Mesodermal cell (in vitro differentiated cells): ENCODE measurements at regions not wholly inside any gene's neighbourhood (a gene's known extent, or its start where the extent isn't known, plus 50 kb on each side); places are given as distances from the start of the nearest gene placed in this dataset.

ENCODE experiments used
- H3K27ac ChIP-seq: 2 replicates; pipeline ENCODE4 v1.7.0; 2013; ENCODE audit warnings: mild to moderate bottlenecking, low read depth, low read length, moderate library complexity; ENCODE audit not compliant: severe bottlenecking
- H3K36me3 ChIP-seq: 2 replicates; pipeline ENCODE4 v1.7.1; 2013; ENCODE audit warnings: mild to moderate bottlenecking, low read length, moderate library complexity; ENCODE audit not compliant: control insufficient read depth, insufficient read depth
- H3K4me1 ChIP-seq: one replicate; pipeline ENCODE4 v1.7.1; 2013; ENCODE audit warnings: mild to moderate bottlenecking, low read length; ENCODE audit not compliant: insufficient read depth, control insufficient read depth, poor library complexity, severe bottlenecking
- H3K4me3 ChIP-seq: 2 replicates; pipeline ENCODE4 v1.7.0; 2013; ENCODE audit warnings: low read length, control low read depth, mild to moderate bottlenecking; ENCODE audit not compliant: insufficient read depth, poor library complexity, severe bottlenecking; ENCODE audit errors: extremely low read depth
- H3K9me3 ChIP-seq: 2 replicates; pipeline ENCODE4 v1.7.1; 2013; ENCODE audit warnings: mild to moderate bottlenecking, low read length, moderate library complexity; ENCODE audit not compliant: control insufficient read depth
- WGBS, 2 experiments: methylation state at CpG; one replicate each; pipeline ENCODE4 v1.1.5; 2013; ENCODE audit warnings: missing lambda C conversion rate in 2 of 2; ENCODE audit not compliant: insufficient coverage in 2 of 2; 5-methylcytosine and 5-hydroxymethylcytosine counted together

DNA sequence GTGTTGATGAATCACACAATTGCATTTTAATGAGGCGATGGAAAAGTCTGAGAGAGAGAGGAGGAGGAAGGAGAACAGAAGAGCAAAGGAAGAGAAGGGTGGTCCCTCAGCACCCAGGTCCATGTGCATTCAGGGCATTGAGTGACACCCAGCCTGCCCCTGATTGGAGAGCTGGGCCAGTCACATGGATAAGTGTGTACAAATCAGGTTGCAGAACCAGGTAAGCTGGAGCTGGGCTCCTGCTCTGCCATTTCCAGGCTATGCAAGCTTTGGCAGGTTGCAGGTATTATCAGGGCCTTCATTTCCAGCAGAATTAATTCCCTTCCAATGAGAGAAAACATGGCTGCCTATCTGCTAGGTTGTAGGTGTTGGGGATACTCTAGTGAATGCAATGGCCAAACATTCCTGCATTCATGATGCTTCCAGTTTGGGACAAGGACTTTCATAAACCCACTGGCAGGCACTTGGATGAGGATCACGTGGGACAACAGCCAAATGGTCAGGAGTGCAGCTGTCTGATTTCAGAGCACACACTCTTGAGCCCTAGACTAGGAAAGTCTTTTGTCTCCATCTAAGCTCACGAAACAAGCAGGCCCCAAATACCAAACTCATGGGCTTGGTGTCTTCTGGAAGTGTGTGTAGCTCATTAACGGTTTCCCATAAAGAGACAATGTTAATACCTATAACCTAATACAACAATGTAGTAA, 577.9 kb upstream of the CDH5 start:
- Histone ChIP-seq H3K4me1 (no peaks in the 10 kb centered on the region), H3K36me3 (no peaks in the 10 kb centered on the region), H3K9me3 (no peaks in the 10 kb centered on the region), H3K4me3 (no peak overlapping the region), H3K27ac (no peak overlapping the region)
- WGBS, 2 experiments: 93 to 94% methylated on average over 2 to 3 of the region's 4 CpGs

DNA sequence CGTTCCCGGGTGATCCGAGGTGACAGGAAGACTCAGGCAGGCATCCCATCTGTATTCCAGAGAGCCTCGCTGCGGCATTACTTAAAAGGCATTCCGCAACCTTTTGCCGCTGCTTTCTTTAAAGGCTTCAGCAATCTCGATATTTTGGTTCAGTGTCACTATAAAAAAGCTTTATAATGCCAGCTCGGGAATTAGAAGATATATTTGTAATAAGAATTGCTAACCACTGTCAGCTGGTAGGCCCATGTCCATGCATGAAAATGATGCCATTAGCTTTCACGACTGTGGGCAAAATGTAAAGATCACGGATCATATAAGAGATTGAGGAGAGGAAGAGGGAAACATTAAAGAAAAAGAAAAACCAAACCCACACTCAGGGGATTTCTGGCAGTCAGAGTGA, 578.6 kb upstream of the CDH5 start:
- Histone ChIP-seq H3K4me3 (no peak overlapping the region), H3K36me3 (no peaks in the 10 kb centered on the region), H3K27ac (no peak overlapping the region), H3K9me3 (no peaks in the 10 kb centered on the region), H3K4me1 (peaks cover 2% of the 10 kb centered on the region)
- WGBS, 2 experiments: 94 to 97% methylated on average over 9 to 10 of the region's 11 CpGs

DNA sequence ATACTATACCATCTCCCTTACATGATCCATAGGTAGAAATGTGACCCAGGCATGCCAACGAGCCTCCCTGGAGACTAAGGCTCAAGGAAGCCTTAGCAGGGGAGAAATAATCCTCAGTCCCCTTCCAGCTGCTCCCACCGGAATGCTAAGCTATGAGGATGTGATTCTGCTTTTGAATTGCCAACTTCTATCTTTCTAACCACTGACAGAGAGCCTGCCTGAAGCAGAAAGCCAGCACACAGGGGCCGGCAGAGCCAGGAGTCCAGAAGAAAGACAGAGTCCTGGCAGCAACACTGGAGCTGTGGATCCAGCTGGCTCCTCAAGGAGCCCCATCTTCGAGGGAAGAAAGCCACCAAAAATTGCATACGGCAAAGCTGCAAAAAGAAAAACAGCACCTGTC, 579.6 kb upstream of the CDH5 start:
- peaks cover 3% of the 10 kb centered on the region for H3K4me1 ChIP-seq
- 0% methylated on average over 1 of the region's 5 CpGs for WGBS, 2 experiments

DNA sequence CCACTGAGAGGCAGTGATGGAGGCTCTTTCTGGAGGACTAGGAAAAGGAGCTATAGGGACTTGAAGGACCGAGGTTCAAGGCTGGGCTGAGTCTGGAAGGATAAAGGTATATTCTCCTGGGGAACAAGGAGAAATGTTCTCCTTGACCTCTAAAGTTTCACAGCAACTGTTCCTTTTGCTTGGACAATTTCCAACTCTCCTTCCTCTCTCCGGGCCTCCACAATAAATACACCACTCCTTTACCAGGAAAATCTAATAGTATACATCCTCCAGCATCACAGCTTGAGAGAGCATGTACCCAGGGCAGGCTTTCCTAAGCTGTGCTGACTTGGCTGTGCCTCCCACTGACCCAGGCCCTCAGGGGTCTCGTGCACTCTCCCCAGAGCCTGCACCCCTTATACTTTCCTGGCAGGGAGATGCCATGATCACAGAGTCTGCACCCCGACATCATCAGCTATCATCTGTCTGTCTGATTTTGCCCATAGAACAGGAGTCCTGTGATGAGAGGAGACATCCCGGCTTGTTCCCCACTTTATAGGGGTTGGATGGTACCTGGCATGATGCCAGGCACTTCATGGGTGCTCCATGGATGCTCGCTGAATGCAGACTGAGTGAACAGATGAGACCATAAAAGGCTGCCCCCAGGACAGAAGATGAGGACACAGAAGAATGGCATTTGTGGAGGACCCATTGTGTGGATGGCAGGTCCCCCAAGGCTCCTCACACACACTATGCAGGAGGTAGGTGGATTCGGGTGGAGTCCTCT, 582.6 kb upstream of the CDH5 start:
- no peaks in the 10 kb centered on the region for H3K9me3 ChIP-seq
- H3K27ac ChIP-seq: no peak overlapping the region
- H3K36me3 ChIP-seq: no peaks in the 10 kb centered on the region
- H3K4me1 ChIP-seq: peaks cover 3% of the 10 kb centered on the region
- 58 to 65% methylated on average over 5 of the region's 7 CpGs for WGBS, 2 experiments
- H3K4me3 ChIP-seq: no peak overlapping the region

More for the DNA sequence above, 579.6 kb upstream of the CDH5 start:
- H3K36me3 ChIP-seq: no peaks in the 10 kb centered on the region
- no peaks in the 10 kb centered on the region for H3K9me3 ChIP-seq
- no peak overlapping the region for H3K27ac ChIP-seq
- no peak overlapping the region for H3K4me3 ChIP-seq

DNA sequence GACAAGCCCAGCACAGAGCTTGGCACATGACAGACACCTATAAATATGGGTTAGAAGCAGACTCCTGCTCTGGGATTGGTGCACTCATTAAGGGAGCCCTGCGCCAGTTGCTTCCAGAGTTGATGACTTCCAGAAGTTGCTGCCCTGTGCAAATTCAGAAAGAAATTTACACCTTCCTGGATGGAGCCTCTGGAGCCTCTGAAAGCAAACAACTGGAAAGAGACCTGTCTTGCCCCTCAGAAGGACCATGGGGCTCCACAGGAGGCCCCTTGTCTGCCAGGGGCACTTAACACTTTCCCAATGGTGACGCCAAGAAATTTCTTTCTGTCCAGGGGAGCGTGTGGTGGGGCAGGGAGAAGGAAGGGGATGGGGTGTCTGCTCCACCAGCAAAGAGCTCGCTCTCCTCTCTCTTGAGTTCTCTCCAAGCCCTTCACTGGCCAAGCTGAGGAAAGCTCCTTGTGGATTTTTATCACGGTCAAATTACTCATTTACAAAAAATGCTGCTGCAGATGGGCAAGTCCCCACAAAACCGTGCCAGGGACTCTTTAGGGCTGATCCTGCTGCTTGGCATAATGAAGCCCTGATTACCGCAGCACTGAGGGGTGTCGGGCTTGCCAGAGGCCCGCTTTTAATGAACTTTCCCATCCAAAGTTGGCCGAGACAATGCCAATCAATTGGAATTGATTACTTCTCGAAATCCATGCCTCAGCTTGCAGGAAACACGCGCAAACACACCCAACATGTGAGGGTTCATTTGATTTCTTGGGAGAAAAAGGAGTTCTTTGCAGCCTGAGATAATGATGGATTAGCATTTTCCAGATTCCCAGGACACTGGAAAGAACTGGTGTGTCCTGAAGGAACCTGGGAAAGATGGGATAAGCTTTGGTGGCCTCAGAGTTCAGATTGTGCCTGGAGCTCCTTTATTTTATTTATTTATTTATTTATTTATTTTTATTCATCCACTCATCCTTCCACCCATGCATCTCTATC, 583.6 kb upstream of the CDH5 start:
- H3K9me3 ChIP-seq: no peaks in the 10 kb centered on the region
- H3K4me3 ChIP-seq: no peak overlapping the region
- 81 to 86% methylated on average over 11 to 12 of the region's 13 CpGs for WGBS, 2 experiments
- no peak overlapping the region for H3K27ac ChIP-seq
- H3K36me3 ChIP-seq: no peaks in the 10 kb centered on the region
- H3K4me1 ChIP-seq: peaks cover 3% of the 10 kb centered on the region

DNA sequence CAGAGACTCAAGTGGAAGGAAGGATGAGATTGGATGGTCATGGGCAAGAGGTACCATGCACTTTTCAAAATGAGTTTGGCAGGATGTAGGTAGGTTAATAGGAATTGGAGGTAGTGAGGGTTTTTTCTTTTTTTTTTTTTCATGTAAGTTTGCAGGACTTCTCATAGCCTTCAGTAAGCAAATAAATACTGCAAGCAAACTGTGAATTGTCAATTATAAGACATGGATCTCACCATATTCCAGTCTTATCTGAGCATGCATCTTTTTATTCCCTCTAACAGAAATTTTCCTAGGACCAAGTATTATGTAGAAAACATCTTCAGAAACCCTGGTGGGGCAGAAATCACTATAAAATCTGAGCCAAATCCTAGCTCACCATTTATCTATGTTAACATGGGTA, 584.6 kb upstream of the CDH5 start:
- Histone ChIP-seq H3K27ac (no peak overlapping the region), H3K4me1 (peaks cover 3% of the 10 kb centered on the region), H3K4me3 (no peak overlapping the region), H3K36me3 (no peaks in the 10 kb centered on the region), H3K9me3 (peaks cover 8% of the 10 kb centered on the region)

DNA sequence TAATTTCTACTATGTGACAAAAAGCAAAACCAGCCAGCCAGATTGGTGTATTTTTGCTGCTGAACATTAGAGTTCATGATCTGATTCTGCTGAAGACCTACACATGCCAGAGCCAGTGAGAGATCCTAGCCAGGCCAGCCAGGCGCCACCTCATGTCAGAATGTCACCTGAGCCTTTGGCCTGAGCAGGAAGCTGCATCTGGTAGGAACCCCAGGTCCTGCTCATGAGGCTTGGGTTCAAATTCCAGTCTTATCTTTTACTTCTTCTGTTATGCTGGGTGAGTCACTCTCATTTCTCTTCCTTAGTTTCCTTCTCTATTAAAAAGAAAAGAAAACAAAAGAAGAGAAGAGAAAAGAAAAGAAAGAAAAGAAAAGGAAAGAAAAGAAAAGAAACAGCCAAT, 585.1 kb upstream of the CDH5 start:
- H3K36me3 ChIP-seq: no peaks in the 10 kb centered on the region
- 88 to 100% methylated on average over 1 of the region's 1 CpG for WGBS, 2 experiments
- no peak overlapping the region for H3K27ac ChIP-seq
- H3K4me1 ChIP-seq: peaks cover 3% of the 10 kb centered on the region
- H3K4me3 ChIP-seq: no peak overlapping the region
- peaks cover 13% of the 10 kb centered on the region for H3K9me3 ChIP-seq

DNA sequence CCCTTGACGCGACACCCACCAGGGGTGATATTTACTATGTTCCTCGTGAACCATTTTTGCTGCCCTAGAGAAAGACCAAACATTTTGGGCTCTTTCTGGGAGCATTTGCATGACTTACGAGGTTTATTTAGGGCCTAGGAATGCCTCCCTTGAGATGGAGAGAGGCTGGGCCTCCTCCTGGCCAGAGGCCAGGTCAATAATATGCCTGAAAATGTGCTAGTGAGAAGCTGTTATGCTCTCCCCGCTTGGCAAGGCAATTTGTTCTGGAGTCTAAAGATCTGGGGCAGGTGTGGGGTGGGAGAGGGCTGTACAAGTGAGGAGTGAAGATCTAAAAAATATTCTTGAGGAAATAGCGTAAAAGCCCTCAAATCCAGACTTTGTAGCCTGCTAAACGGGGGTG, 587.3 kb upstream of the CDH5 start:
- WGBS, 2 experiments: 93 to 97% methylated on average over 6 to 7 of the region's 7 CpGs
- Histone ChIP-seq H3K4me1 (peaks cover 3% of the 10 kb centered on the region), H3K4me3 (no peak overlapping the region), H3K27ac (no peak overlapping the region), H3K36me3 (no peaks in the 10 kb centered on the region), H3K9me3 (peaks cover 21% of the 10 kb centered on the region)

DNA sequence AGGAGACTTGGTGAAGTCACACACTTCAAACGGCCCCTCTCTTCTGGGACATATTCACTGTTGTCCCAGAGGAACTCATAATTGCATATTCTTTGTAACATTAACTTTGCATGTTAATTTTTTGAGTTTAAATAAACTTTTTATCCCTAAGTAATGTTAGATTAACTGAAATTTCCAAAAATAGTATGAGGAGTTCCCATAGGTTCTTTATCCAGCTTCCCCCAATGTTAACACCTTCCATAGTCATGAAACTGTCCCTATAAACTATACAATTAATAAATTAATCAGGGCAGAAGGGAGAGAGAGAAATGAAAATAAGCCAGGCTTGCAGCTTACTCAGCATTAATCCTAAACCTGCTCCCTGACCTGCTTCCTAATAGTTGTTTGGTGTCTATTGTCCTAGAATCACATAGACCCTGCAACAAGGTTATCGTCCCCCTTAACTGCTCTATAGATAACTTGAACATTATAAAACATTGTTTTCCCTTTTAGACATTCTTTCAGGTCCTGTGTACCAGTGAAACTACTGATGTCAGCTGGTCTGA, 589.8 kb upstream of the CDH5 start:
- WGBS, 2 experiments: 100% methylated on average over 1 of the region's 2 CpGs; no CpG with 5 or more reads in 1 of the 2 experiments
- H3K27ac ChIP-seq: no peak overlapping the region

DNA sequence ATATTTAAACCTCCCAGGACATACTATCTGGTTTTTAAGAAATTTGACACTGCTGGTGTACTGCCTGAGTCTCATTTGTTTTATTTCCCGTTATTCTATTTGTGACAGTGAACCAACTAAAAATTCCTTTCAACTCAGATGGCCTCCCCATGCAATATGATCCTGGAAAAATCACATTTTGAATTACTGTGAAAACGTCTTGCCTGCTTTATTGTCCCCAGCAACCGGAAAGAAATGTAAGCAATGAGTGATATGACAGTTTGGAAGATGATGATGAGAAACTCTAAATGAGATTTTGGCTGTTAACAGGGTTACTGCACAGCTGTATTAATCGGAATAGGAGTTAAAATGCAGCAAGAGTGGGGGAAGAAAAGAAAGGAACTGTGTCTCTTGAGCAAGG, 590.7 kb upstream of the CDH5 start:
- peaks cover 35% of the 10 kb centered on the region for H3K9me3 ChIP-seq
- H3K4me3 ChIP-seq: no peak overlapping the region
- H3K4me1 ChIP-seq: no peaks in the 10 kb centered on the region
- H3K36me3 ChIP-seq: no peaks in the 10 kb centered on the region
- WGBS, 2 experiments: 72 to 89% methylated on average over 4 of the region's 4 CpGs
- no peak overlapping the region for H3K27ac ChIP-seq

More for the DNA sequence above, 589.8 kb upstream of the CDH5 start:
- Histone ChIP-seq H3K9me3 (peaks cover 26% of the 10 kb centered on the region), H3K4me3 (no peak overlapping the region), H3K36me3 (no peaks in the 10 kb centered on the region), H3K4me1 (no peaks in the 10 kb centered on the region)
